Keratinocyte (primary cell): ENCODE measurements at regions not wholly inside any gene's neighbourhood (a gene's known extent, or its start where the extent isn't known, plus 50 kb on each side); places are given as distances from the start of the nearest gene placed in this dataset.

Source experiments
- DNase-seq: peaks from one replicate; pipeline ENCODE4 v3.0.0-alpha.2; 2011; ENCODE audit warnings: low read depth, missing footprints, low spot score
- FAIRE-seq: peaks from 2 replicates; lab custom pipeline; 2011; peaks lifted over from hg19 to GRCh38; lab: Jason Lieb, UNC
- H2AFZ ChIP-seq: 2 replicates; pipeline ENCODE4 v1.6.0; 2012; ENCODE audit warnings: low read length, control low read depth, inconsistent platforms; ENCODE audit not compliant: control insufficient read depth
- H3K27ac ChIP-seq: 2 replicates; pipeline ENCODE4 v1.5.1; 2011; ENCODE audit warnings: low read length; ENCODE audit not compliant: control insufficient read depth, insufficient read depth
- H3K27me3 ChIP-seq: 3 replicates; pipeline ENCODE4 v1.6.0; 2011; ENCODE audit warnings: low read length; ENCODE audit not compliant: control insufficient read depth, insufficient read depth; ENCODE audit errors: extremely low read depth
- H3K36me3 ChIP-seq, 2 experiments: 2 replicates in 1 of 2; 3 replicates in 1 of 2; pipeline ENCODE4 v1.5.1; 2011; ENCODE audit warnings: low read length in 2 of 2, mild to moderate bottlenecking in 1 of 2; ENCODE audit not compliant: control insufficient read depth in 2 of 2, insufficient read depth in 2 of 2; ENCODE audit errors: extremely low read depth in 1 of 2
- H3K4me1 ChIP-seq: 3 replicates; pipeline ENCODE4 v1.5.1; 2011; ENCODE audit warnings: low read length; ENCODE audit not compliant: control insufficient read depth, insufficient read depth; ENCODE audit errors: extremely low read depth
- H3K4me2 ChIP-seq: 3 replicates; pipeline ENCODE4 v1.6.0; 2011; ENCODE audit warnings: low read depth, low read length; ENCODE audit not compliant: control insufficient read depth, insufficient read depth; ENCODE audit errors: extremely low read depth
- H3K4me3 ChIP-seq, 3 experiments: fragments of 200-600 bp in 1 of 3; sonication (generic) in 1 of 3; 2 replicates in 2 of 3; 3 replicates in 1 of 3; pipeline ENCODE4 v1.5.1; 2011 to 2016; ENCODE audit warnings: low read length in 3 of 3, mild to moderate bottlenecking in 3 of 3, control low read depth in 2 of 3, inconsistent platforms in 1 of 3, low read depth in 1 of 3, mixed read lengths in 1 of 3, mixed run types in 1 of 3, moderate library complexity in 1 of 3; ENCODE audit not compliant: control insufficient read depth in 2 of 3, insufficient read depth in 2 of 3; ENCODE audit errors: extremely low read depth in 1 of 3
- H3K79me2 ChIP-seq: 2 replicates; pipeline ENCODE4 v1.6.0; 2012; ENCODE audit warnings: low read length; ENCODE audit not compliant: control insufficient read depth, insufficient read depth
- H3K9ac ChIP-seq: 3 replicates; pipeline ENCODE4 v1.6.0; 2011; ENCODE audit warnings: low read length; ENCODE audit not compliant: control insufficient read depth, insufficient read depth; ENCODE audit errors: extremely low read depth
- H3K9me1 ChIP-seq: 3 replicates; pipeline ENCODE4 v1.6.0; 2011; ENCODE audit warnings: low read length; ENCODE audit not compliant: control insufficient read depth, insufficient read depth; ENCODE audit errors: extremely low read depth
- H3K9me3 ChIP-seq: 2 replicates; pipeline ENCODE4 v1.5.1; 2012; ENCODE audit warnings: low read depth, low read length; ENCODE audit not compliant: control insufficient read depth
- H4K20me1 ChIP-seq: 3 replicates; pipeline ENCODE4 v1.6.0; 2011; ENCODE audit warnings: low read length; ENCODE audit not compliant: control insufficient read depth, insufficient read depth; ENCODE audit errors: extremely low read depth
- CTCF ChIP-seq, 3 experiments: IDR thresholded peaks in 1 of 3; conservative IDR thresholded peaks in 1 of 3; optimal IDR thresholded peaks in 1 of 3; 2 replicates in 2 of 3; 3 replicates in 1 of 3; pipeline versions ENCODE3 to v1.5.1; 2011; ENCODE audit warnings: low read length in 3 of 3, mild to moderate bottlenecking in 3 of 3, moderate library complexity in 2 of 3, control low read depth in 1 of 3, inconsistent platforms in 1 of 3; ENCODE audit not compliant: insufficient read depth in 2 of 3; ENCODE audit errors: extremely low read depth in 1 of 3
- EZH2 ChIP-seq: IDR thresholded peaks from one replicate; pipeline ENCODE4 v1.6.1; 2012; ENCODE audit warnings: inconsistent platforms, mild to moderate bottlenecking, low read length, moderate library complexity
- dilution Hi-C: fragments of 300-500 bp; cut with MboI; formaldehyde crosslinking; loops from one replicate; pipeline ENCODE4 v1.7.0; 2020; ENCODE audit warnings: low sequenced_read_pairs; ENCODE audit not compliant: extremely low pct_ligation_motif_present

DNA sequence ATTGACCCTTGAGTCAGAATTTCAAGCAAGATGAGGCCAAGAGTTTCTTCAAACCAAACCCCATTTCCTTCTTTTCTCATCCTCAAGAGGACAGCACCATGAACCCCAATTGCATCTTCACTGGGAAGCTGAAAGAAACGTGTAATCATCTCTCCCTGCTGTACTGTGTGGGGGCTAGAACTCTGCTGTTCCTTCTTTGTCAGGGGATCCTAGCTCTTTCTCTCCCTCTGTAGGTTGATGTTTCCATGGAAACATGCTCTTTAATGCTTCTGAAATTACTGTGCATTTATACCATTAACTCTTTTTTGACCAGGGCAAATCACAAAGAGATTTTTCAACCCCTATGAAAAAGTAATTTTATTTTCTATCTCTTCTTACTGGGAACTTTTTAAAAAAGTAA is 295.1 kb downstream of the GRIN2B start:
- H3K9me3 ChIP-seq = no peaks in the 10 kb centered on the region
- H2AFZ ChIP-seq = no peak overlapping the region
- H3K9ac ChIP-seq = no peak overlapping the region
- TF ChIP-seq EZH2 (no peak), CTCF (optimal IDR thresholded peaks at IDR 0.05 in 1 of 3, IDR thresholded peaks at IDR 0.05 in 1 of 3, conservative IDR thresholded peaks at IDR 0.05 in 1 of 3; ENCODE audit: extremely low read depth in 1 of 3, insufficient read depth in 2 of 3, low read length in 3 of 3) (no peak)
- H3K4me2 ChIP-seq = no peak overlapping the region
- no peaks in the 10 kb centered on the region for H3K36me3 ChIP-seq
- dilution Hi-C loops = no loop called here
- no peaks in the 10 kb centered on the region for H4K20me1 ChIP-seq
- H3K9me1 ChIP-seq = no peaks in the 10 kb centered on the region
- H3K4me1 ChIP-seq = no peaks in the 10 kb centered on the region
- H3K27ac ChIP-seq = no peak overlapping the region
- H3K79me2 ChIP-seq = no peaks in the 10 kb centered on the region
- no peak overlapping the region for H3K4me3 ChIP-seq
- peaks cover 4% of the 10 kb centered on the region for H3K27me3 ChIP-seq
- no peak for FAIRE-seq
- DNase-seq = no peak

DNA sequence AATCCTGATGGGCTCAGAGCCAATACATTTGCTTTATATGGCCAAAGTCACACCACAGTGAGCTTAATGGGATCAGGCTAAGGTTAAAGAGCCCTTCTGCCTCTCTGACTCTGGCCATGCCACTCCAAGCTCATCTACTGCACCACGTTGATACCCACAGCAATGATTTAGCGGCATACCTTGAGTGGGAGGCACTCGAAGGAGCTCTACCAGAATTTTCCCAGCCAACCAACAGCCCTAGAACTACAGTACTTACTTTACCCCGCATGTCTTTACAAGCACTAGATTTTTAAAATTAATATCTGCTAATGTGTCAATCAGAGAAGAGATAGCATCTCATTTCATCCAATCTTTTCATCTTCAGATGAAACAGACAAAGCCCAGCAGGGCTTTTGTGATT is 300.5 kb downstream of the GRIN2B start:
- dilution Hi-C loops = no loop called here
- DNase-seq = no peak
- no peak overlapping the region for H3K4me3 ChIP-seq
- H3K79me2 ChIP-seq = no peaks in the 10 kb centered on the region
- no peak for FAIRE-seq
- no peak for TF ChIP-seq EZH2
- TF ChIP-seq CTCF (optimal IDR thresholded peaks at IDR 0.05 in 1 of 3, IDR thresholded peaks at IDR 0.05 in 1 of 3, conservative IDR thresholded peaks at IDR 0.05 in 1 of 3; ENCODE audit: extremely low read depth in 1 of 3, insufficient read depth in 2 of 3, low read length in 3 of 3) = no peak
- H3K36me3 ChIP-seq = no peaks in the 10 kb centered on the region
- H3K9me1 ChIP-seq = no peaks in the 10 kb centered on the region
- H3K4me2 ChIP-seq = no peak overlapping the region
- no peak overlapping the region for H2AFZ ChIP-seq
- no peak overlapping the region for H3K27ac ChIP-seq
- H3K27me3 ChIP-seq = no peaks in the 10 kb centered on the region
- H3K9ac ChIP-seq = no peak overlapping the region
- no peaks in the 10 kb centered on the region for H3K9me3 ChIP-seq
- no peaks in the 10 kb centered on the region for H3K4me1 ChIP-seq
- no peaks in the 10 kb centered on the region for H4K20me1 ChIP-seq
